SU-DHL-6 (cell line): ENCODE measurements at regions not wholly inside any gene's neighbourhood (a gene's known extent, or its start where the extent isn't known, plus 50 kb on each side); places are given as distances from the start of the nearest gene placed in this dataset.

Experiments
- H2AFZ ChIP-seq: fragments of 200-600 bp; sonication (generic); 2 replicates; pipeline ENCODE4 v1.6.1; 2014; ENCODE audit warnings: low read depth, mild to moderate bottlenecking, moderate library complexity, mixed read lengths, antibody characterized with exemption, low read length; ENCODE audit not compliant: severe bottlenecking
- H3F3A ChIP-seq: fragments of 200-600 bp; shearing (Covaris generic); 2 replicates; pipeline ENCODE4 v1.6.0; 2016; ENCODE audit warnings: antibody characterized with exemption, mild to moderate bottlenecking; ENCODE audit not compliant: insufficient read depth
- H3K27ac ChIP-seq: fragments of 200-600 bp; sonication (generic); 2 replicates; pipeline ENCODE4 v1.5.1; 2016; ENCODE audit warnings: low read depth, mild to moderate bottlenecking, low read length, moderate library complexity, mixed read lengths
- H3K27me3 ChIP-seq: fragments of 200-600 bp; sonication (generic), shearing (Covaris generic); 2 replicates; pipeline ENCODE4 v1.6.0; 2014; ENCODE audit warnings: mild to moderate bottlenecking, low read length
- H3K36me3 ChIP-seq: fragments of 200-600 bp; sonication (generic); 2 replicates; pipeline ENCODE4 v1.6.1; 2014; ENCODE audit warnings: mild to moderate bottlenecking, low read length, mixed read lengths
- H3K4me2 ChIP-seq: fragments of 300-600, 200-600 bp; shearing (Covaris generic), sonication (generic); 2 replicates; pipeline ENCODE4 v1.6.0; 2014; ENCODE audit warnings: low read length, low read depth, mild to moderate bottlenecking; ENCODE audit not compliant: poor library complexity, severe bottlenecking
- H3K4me3 ChIP-seq: fragments of 200-600 bp; sonication (generic); 2 replicates; pipeline ENCODE4 v1.5.1; 2014; ENCODE audit warnings: antibody characterized with exemption, low read length, mild to moderate bottlenecking, mixed read lengths; ENCODE audit not compliant: insufficient read depth, poor library complexity, severe bottlenecking
- H3K79me2 ChIP-seq: fragments of 200-600 bp; sonication (generic); 2 replicates; pipeline ENCODE4 v1.6.1; 2014; ENCODE audit warnings: mild to moderate bottlenecking, low read length, moderate library complexity; ENCODE audit not compliant: insufficient read depth
- H3K9ac ChIP-seq: fragments of 200-600 bp; sonication (generic); 2 replicates; pipeline ENCODE4 v1.7.0; 2014; ENCODE audit warnings: mild to moderate bottlenecking, low read length
- H3K9me2 ChIP-seq: fragments of 200-600 bp; sonication (generic); replicated peaks from 2 replicates; pipeline ENCODE4 v1.6.1; 2014; ENCODE audit warnings: low read length; ENCODE audit not compliant: insufficient read depth
- H3K9me3 ChIP-seq: fragments of 200-600 bp; sonication (generic); 2 replicates; pipeline ENCODE4 v1.6.1; 2014; ENCODE audit warnings: low read length, mixed read lengths; ENCODE audit not compliant: insufficient read depth
- H4K20me1 ChIP-seq: fragments of 200-600 bp; sonication (generic); 2 replicates; pipeline ENCODE4 v1.6.1; 2014; ENCODE audit warnings: low read depth, mild to moderate bottlenecking, antibody characterized with exemption, low read length, moderate library complexity, mixed read lengths
- EZH2phosphoT487 ChIP-seq: fragments of 200-600 bp; sonication (generic), shearing (Covaris generic); conservative IDR thresholded peaks from 2 replicates; pipeline ENCODE4 v1.6.1; 2018; ENCODE audit warnings: mild to moderate bottlenecking, antibody characterized with exemption, low read length, moderate library complexity, mixed read lengths
- TF ChIP-seq, protein P1 (sequence below): fragments of 200-600 bp; sonication (generic); IDR thresholded peaks from one replicate; pipeline ENCODE4 v1.5.1; 2017; ENCODE audit warnings: antibody characterized with exemption, mild to moderate bottlenecking, low read length, moderate library complexity; ENCODE audit not compliant: insufficient read depth, poor library complexity, severe bottlenecking

DNA sequence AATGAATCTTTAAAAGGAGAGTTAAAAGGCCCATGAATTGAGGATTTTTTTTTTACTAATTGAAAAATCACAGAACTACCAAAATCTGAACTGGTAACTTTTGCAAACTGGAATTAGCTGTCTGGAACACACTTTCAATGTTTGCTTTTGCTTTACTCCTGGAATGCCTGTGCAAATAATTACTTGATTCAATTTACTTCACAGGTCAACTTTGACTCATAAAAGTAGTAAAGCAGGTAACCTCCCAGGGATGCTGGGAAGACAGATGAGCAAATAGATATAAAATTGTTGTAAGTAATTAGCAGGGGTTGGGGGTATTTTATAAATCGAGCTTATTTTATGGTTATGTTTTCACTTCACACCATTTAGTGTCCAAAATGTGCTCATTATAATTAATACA, 398.3 kb upstream of the HNRNPA3 start:
- no peaks in the 10 kb centered on the region for H3K9me3 ChIP-seq
- no peaks in the 10 kb centered on the region for H4K20me1 ChIP-seq
- H3K79me2 ChIP-seq: no peaks in the 10 kb centered on the region
- H3K9me2 ChIP-seq: no peaks in the 10 kb centered on the region
- H3K4me3 ChIP-seq: no peak overlapping the region
- H3F3A ChIP-seq: no peaks in the 10 kb centered on the region
- H3K4me2 ChIP-seq: no peak overlapping the region
- no peak overlapping the region for H3K27ac ChIP-seq
- no peaks in the 10 kb centered on the region for H3K36me3 ChIP-seq
- TF ChIP-seq EZH2phosphoT487: no peak
- TF ChIP-seq, protein P1, sequence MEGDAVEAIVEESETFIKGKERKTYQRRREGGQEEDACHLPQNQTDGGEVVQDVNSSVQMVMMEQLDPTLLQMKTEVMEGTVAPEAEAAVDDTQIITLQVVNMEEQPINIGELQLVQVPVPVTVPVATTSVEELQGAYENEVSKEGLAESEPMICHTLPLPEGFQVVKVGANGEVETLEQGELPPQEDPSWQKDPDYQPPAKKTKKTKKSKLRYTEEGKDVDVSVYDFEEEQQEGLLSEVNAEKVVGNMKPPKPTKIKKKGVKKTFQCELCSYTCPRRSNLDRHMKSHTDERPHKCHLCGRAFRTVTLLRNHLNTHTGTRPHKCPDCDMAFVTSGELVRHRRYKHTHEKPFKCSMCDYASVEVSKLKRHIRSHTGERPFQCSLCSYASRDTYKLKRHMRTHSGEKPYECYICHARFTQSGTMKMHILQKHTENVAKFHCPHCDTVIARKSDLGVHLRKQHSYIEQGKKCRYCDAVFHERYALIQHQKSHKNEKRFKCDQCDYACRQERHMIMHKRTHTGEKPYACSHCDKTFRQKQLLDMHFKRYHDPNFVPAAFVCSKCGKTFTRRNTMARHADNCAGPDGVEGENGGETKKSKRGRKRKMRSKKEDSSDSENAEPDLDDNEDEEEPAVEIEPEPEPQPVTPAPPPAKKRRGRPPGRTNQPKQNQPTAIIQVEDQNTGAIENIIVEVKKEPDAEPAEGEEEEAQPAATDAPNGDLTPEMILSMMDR: no peak
- no peak overlapping the region for H3K9ac ChIP-seq
- H3K27me3 ChIP-seq: no peaks in the 10 kb centered on the region
- H2AFZ ChIP-seq: no peak overlapping the region

DNA sequence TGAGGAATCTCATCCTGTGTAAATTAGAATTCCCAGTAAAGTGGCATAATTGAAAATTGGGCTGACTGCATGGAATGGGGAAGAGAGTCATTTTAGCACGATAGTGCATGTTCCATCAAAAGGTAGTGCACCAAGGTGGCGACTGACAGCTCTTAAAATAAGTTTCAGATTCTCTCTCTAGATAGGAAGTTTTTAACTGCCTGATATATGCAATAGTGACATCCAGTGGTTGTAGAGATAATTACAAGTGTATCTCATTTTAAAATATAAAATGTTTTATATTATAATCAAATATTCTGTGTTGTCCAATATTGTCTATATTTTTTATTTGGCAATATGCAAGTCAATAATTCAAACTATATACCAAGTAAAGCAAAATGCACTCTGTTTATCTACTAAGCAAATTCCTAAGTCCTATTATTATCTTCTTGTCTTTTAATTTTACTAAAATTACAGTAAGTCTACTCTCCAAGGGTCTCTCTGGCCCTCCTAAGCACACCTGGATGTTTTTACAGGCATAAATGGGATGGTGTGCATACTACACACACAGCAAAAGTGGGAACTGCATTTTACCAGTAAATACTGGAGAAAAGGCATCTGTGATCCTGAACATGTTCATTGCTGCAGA, 397.7 kb upstream of the HNRNPA3 start:
- no peak overlapping the region for H3K4me2 ChIP-seq

GRCh38 chr2:176817061-176817565, 395.5 kb upstream of the HNRNPA3 start:
- H3K9me2 ChIP-seq: no peaks in the 10 kb centered on the region
- no peaks in the 10 kb centered on the region for H3K27me3 ChIP-seq
- H3K4me3 ChIP-seq: no peak overlapping the region
- no peak overlapping the region for H3K27ac ChIP-seq
- H3K9me3 ChIP-seq: no peaks in the 10 kb centered on the region
- no peak overlapping the region for H2AFZ ChIP-seq
- no peaks in the 10 kb centered on the region for H4K20me1 ChIP-seq
- no peaks in the 10 kb centered on the region for H3K79me2 ChIP-seq
- no peaks in the 10 kb centered on the region for H3F3A ChIP-seq
- no peak overlapping the region for H3K4me2 ChIP-seq
- H3K36me3 ChIP-seq: no peaks in the 10 kb centered on the region
- no peak overlapping the region for H3K9ac ChIP-seq
- TF ChIP-seq EZH2phosphoT487: no peak
- TF ChIP-seq, protein P1: no peak

More for the DNA sequence above, 397.7 kb upstream of the HNRNPA3 start:
- Histone ChIP-seq H3K79me2 (no peaks in the 10 kb centered on the region), H3F3A (no peaks in the 10 kb centered on the region), H2AFZ (no peak overlapping the region), H3K9ac (no peak overlapping the region), H3K36me3 (no peaks in the 10 kb centered on the region), H3K9me2 (no peaks in the 10 kb centered on the region), H4K20me1 (no peaks in the 10 kb centered on the region), H3K27ac (no peak overlapping the region), H3K4me3 (no peak overlapping the region), H3K27me3 (no peaks in the 10 kb centered on the region), H3K9me3 (no peaks in the 10 kb centered on the region)
- TF ChIP-seq, protein P1: peak; percentile 39
- no peak for TF ChIP-seq EZH2phosphoT487
